Kidney glomerular epithelial cell (primary cell): ENCODE measurements at regions not wholly inside any gene's neighbourhood (a gene's known extent, or its start where the extent isn't known, plus 50 kb on each side); places are given as distances from the start of the nearest gene placed in this dataset.

Experiments used
- DNase-seq: peaks from one replicate; lab custom pipeline; 2025; lab: John Stamatoyannopoulos, UW

DNA sequence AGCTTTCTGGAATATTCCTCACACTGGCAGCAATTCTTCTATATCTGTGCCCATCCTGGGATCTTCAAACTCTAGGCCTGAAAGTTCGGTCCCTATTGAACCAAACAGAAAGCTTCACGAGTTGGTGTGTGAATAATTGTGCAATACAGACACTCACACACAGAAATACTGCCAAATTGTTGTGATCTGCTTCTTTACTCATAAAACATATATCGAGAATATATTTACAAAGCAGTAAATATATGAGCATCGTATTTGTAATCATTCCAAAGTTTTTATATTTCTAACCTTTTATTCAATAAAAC lies 56.6 kb upstream of the BEX4 start:
- no peak for DNase-seq

GRCh38 chrX:103157496-103158316 lies 57.2 kb upstream of the BEX4 start:
- peak; percentile 2 for DNase-seq

DNA sequence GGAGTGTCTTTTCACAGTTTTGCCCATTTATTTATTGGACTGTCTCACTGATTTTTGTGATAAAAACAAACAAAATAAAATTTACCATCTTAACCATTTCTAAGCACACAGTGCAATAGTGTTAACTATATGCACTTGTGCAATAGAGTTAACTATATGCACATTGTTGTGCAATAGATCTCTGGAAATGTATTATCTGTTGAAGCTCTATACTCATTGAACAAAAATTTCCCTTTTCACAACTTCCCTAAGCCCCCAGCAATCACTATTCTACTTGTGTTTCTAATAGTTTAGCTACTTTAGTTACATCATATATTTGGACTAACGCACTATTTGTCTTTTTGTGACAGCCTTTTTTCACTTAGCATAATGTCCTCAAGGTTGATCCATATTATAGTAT lies 59.7 kb upstream of the BEX4 start:
- DNase-seq, result no peak

DNA sequence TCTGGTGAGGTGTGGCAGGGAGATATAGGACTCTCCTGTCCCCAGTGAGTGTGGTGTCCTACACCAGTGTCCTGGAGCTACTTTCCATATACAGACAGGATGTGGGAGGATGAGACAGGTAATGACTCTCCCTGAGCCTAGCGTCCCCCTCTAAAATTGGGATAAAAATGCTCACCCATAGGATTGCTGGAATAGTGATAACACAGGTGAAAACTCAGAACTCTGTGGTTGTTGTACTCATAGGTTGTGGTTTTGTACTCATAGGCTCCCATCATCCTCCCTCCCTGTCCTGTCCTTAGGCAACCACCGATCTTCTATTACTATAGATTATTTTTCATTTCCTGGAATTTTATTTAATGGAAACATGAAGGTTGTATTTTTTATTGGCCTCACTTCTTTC lies 60.7 kb upstream of the NXF3 start:
- no peak for DNase-seq

- peak; percentile 27 for DNase-seq
Measured at GRCh38 chrX:103151799-103152198, 58.9 kb upstream of the NXF3 start.

GRCh38 chrX:103149652-103150051 lies 56.7 kb upstream of the NXF3 start:
- no peak for DNase-seq

GRCh38 chrX:103148075-103148474 lies 55.1 kb upstream of the NXF3 start:
- no peak for DNase-seq
